Ovary (tissue), 7 donors: ENCODE measurements at regions not wholly inside any gene's neighbourhood (a gene's known extent, or its start where the extent isn't known, plus 50 kb on each side); places are given as distances from the start of the nearest gene placed in this dataset.

ENCODE experiments used
- DNase-seq, 5 donors: peaks; one replicate each; pipeline ENCODE4 v3.0.0-alpha.2; 2019 to 2020
- H3K27ac ChIP-seq, 2 donors: fragments of 200-600 bp; one replicate each; pipeline versions ENCODE4 v1.5.1 to v1.8.0; 2019 to 2022
- H3K27me3 ChIP-seq: fragments of 200-600 bp; one replicate; pipeline ENCODE4 v1.8.0; 2022
- H3K36me3 ChIP-seq: fragments of 200-600 bp; sonication (generic); one replicate; pipeline ENCODE4 v1.5.1; 2019
- H3K4me1 ChIP-seq: one replicate; pipeline ENCODE4 v1.8.1; 2013; ENCODE audit warnings: mild to moderate bottlenecking, moderate library complexity; ENCODE audit not compliant: insufficient read depth
- H3K4me3 ChIP-seq: fragments of 200-600 bp; sonication (generic); one replicate; pipeline ENCODE4 v1.5.1; 2017
- H3K9me3 ChIP-seq, 2 donors: fragments of 200-600 bp in 1 of 2; sonication (generic) in 1 of 2; one replicate each; pipeline versions ENCODE4 v1.5.1 to v1.8.1; 2013 to 2019; ENCODE audit warnings: mild to moderate bottlenecking in 1 of 2, moderate library complexity in 1 of 2
- CTCF ChIP-seq, 3 donors: fragments of 450-650 bp in 2 of 3; fragments of 200-600 bp in 1 of 3; IDR thresholded peaks; one replicate each; pipeline versions ENCODE4 v1.5.1 to v1.8.0; 2016 to 2022; ENCODE audit warnings: antibody characterized with exemption in 3 of 3, mild to moderate bottlenecking in 1 of 3
- EP300 ChIP-seq: sonication (generic); formaldehyde crosslinking; IDR thresholded peaks from one replicate; pipeline ENCODE4 v1.6.1; 2017; ENCODE audit warnings: antibody characterized with exemption
- POLR2A ChIP-seq: fragments of 450-650 bp; IDR thresholded peaks from one replicate; pipeline ENCODE4 v1.6.1; 2017; ENCODE audit warnings: antibody characterized with exemption, mild to moderate bottlenecking, moderate library complexity
- WGBS, 3 donors: extraction: QIAGEN DNeasy Blood & Tissue Kit in 1 of 3; methylation state at CpG; one replicate each; pipeline versions ENCODE4 v1.1.5 to v1.1.7; 2013 to 2017; 5-methylcytosine and 5-hydroxymethylcytosine counted together
- intact Hi-C, 4 donors: fragments of 100-400 bp; cut with DNase I; formaldehyde crosslinking; loops; one replicate each; pipeline versions ENCODE4 v1.11.0 to v1.15.1; 2022 to 2023
- donor health status: DM: no; HTN: no; CAD: no; lungs with moderate emphysema.
- donor health status: DM: no; HTN: no; CAD: no.
- donor health status: Bipolar disorder and iron deficiency.
- donor health status: DM: no; HTN: no; CAD: no.
- donor health status: DM: yes; HTN: yes; CAD: no.

- intact Hi-C loops: no loop called here
- Histone ChIP-seq H3K4me3 (no peak overlapping the region), H3K36me3 (no peaks in the 10 kb centered on the region), H3K27ac (no peak overlapping the region), H3K27me3 (no peaks in the 10 kb centered on the region), H3K4me1 (no peaks in the 10 kb centered on the region), H3K9me3 (no peaks in the 10 kb centered on the region)
- DNase-seq: no peak
- 80 to 94% (median 91%) methylated on average over 4 of the region's 4 CpGs for WGBS, 3 donors
- TF ChIP-seq POLR2A: no peak
- no peak for TF ChIP-seq CTCF (IDR thresholded peaks at IDR 0.05)
- TF ChIP-seq EP300: no peak
These were observed 72.4 kb upstream of the NXT1 start for GRCh38 chr20:23278172-23278571.

GRCh38 chr20:23277316-23277715, 73.3 kb upstream of the NXT1 start:
- 47 to 60% (median 58%) methylated on average over 2 of the region's 2 CpGs for WGBS, 3 donors
- intact Hi-C loops: no loop called here
- no peak for DNase-seq
- no peak for TF ChIP-seq EP300
- no peak for TF ChIP-seq CTCF (IDR thresholded peaks at IDR 0.05)
- TF ChIP-seq POLR2A: no peak
- no peaks in the 10 kb centered on the region for H3K36me3 ChIP-seq
- no peaks in the 10 kb centered on the region for H3K27me3 ChIP-seq
- H3K9me3 ChIP-seq: no peaks in the 10 kb centered on the region
- no peaks in the 10 kb centered on the region for H3K4me1 ChIP-seq
- H3K4me3 ChIP-seq: no peak overlapping the region
- H3K27ac ChIP-seq: no peak overlapping the region

GRCh38 chr20:23273776-23274175, 76.8 kb upstream of the NXT1 start:
- no peaks in the 10 kb centered on the region for H3K36me3 ChIP-seq
- H3K9me3 ChIP-seq: no peaks in the 10 kb centered on the region
- intact Hi-C loops: no loop called here
- no peaks in the 10 kb centered on the region for H3K27me3 ChIP-seq
- H3K27ac ChIP-seq: no peak overlapping the region
- no peak for DNase-seq
- H3K4me1 ChIP-seq: no peaks in the 10 kb centered on the region
- no peak for TF ChIP-seq EP300
- no peak for TF ChIP-seq POLR2A
- no peak for TF ChIP-seq CTCF (IDR thresholded peaks at IDR 0.05)
- H3K4me3 ChIP-seq: no peak overlapping the region
- WGBS, 3 donors: 85 to 89% (median 87%) methylated on average over 3 of the region's 3 CpGs

GRCh38 chr20:23272176-23273029, 78.2 kb upstream of the NXT1 start:
- intact Hi-C loops: no loop called here
- no peak overlapping the region for H3K4me3 ChIP-seq
- H3K9me3 ChIP-seq: no peaks in the 10 kb centered on the region
- no peak for DNase-seq
- TF ChIP-seq CTCF (IDR thresholded peaks at IDR 0.05) (no peak), EP300 (no peak), POLR2A (no peak)
- no peaks in the 10 kb centered on the region for H3K36me3 ChIP-seq
- 91 to 95% (median 94%) methylated on average over 6 of the region's 6 CpGs for WGBS, 3 donors
- no peak overlapping the region for H3K27ac ChIP-seq
- H3K4me1 ChIP-seq: no peaks in the 10 kb centered on the region
- H3K27me3 ChIP-seq: no peaks in the 10 kb centered on the region
